ENCODE measurements at regions not wholly inside any gene's neighbourhood (a gene's known extent, or its start where the extent isn't known, plus 50 kb on each side); places are given as distances from the start of the nearest gene placed in this dataset.

DNA sequence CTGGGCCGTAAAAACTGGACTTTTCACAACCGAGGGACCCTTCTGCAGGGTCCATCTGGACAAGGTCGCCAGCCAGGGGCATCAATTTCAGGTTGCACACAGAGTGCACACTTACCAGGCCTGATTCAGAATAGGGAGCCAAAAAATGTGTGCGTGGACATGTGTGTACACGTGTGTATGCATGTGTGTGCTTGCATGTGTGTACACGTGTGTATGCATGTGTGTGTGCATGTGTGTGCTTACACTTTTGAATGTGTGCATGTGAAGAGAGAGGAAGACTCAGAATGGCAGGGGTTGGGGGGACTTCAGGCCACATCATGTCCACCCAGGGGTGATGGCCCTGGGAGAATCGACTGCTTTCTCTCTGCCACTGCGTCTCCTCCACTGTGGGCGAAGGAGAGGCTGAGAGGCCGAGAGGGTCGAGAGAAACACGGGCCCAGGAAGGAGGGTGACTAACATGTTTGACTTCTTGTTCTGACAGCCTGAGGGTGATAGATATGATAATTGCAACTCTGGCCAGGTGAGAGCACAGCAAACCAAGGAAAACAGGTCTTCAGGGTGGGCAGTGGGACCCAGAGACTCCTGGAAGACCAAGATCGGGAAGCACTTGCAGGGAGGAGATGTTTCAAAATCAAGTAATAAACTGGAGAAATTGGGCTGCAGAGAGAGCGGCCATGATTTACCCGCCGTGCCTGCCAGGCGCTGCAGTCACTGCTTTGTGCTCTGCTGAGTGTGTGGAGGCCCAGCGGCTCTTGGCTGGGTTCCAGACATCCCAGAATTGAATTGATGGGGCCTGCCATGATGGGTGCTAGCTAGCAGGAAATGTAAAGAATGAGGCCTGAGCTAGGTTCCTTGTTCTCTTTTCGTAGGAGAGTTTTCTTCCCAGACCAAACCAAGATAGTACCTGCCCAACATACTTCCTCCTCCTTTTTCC lies 310.8 kb downstream of the QKI start:
- ATAC-seq (ENCODE audit: low read depth), result no peak
- Histone ChIP-seq H3K4me2 (ENCODE audit: low read depth, low read length) (no peak overlapping the region), H3K36me3 (ENCODE audit: control insufficient read depth, insufficient read depth, low read length) (no peaks in the 10 kb centered on the region), H3K9me3 (ENCODE audit: control insufficient read depth, insufficient read depth, low read length) (no peaks in the 10 kb centered on the region), H3K4me1 (ENCODE audit: control insufficient read depth, insufficient read depth, low read length) (no peaks in the 10 kb centered on the region), H2BK5ac (ENCODE audit: low read depth, low read length, poor library complexity, severe bottlenecking) (no peak overlapping the region), H4K91ac (ENCODE audit: insufficient read depth, low read depth, low read length) (no peak overlapping the region), H3K18ac (ENCODE audit: low read depth, low read length) (no peak overlapping the region), H3K4me3 (ENCODE audit: insufficient read depth, low read depth, low read length) (no peak overlapping the region), H2AK5ac (ENCODE audit: low read depth, low read length) (no peak overlapping the region; the same call in 1 of the 2 replicates), H3K27me3 (ENCODE audit: control insufficient read depth, insufficient read depth, low read length) (peaks cover 3% of the 10 kb centered on the region; the same call in 1 of the 2 replicates), H3K23ac (ENCODE audit: low read depth, low read length) (no peak overlapping the region), H4K5ac (ENCODE audit: low read depth, low read length) (no peak overlapping the region), H2BK20ac (ENCODE audit: low read depth, low read length) (no peak overlapping the region), H2AK9ac (replicated peaks; ENCODE audit: low read depth, low read length, poor library complexity) (no peak overlapping the region), H3K79me1 (ENCODE audit: low read depth in 1 of 2, low read length in 2 of 2) (no peaks in the 10 kb centered on the region), H4K8ac (ENCODE audit: low read depth in 2 of 2, low read length in 2 of 2) (no peak overlapping the region), H3K56ac (ENCODE audit: extremely low read depth, insufficient read depth, low read length) (no peak overlapping the region), H3K27ac (ENCODE audit: insufficient read depth, low read length) (no peak overlapping the region), H3K14ac (replicated peaks; ENCODE audit: low read depth, low read length) (no peak overlapping the region), H2BK15ac (ENCODE audit: low read depth, low read length) (no peak overlapping the region), H4K20me1 (ENCODE audit: insufficient read depth, low read length) (no peaks in the 10 kb centered on the region), H2BK120ac (ENCODE audit: low read depth, low read length) (no peak overlapping the region), H2AFZ (replicated peaks; ENCODE audit: low read length, poor library complexity) (peak overlapping the region; percentile 27), H3K9ac (ENCODE audit: low read depth, low read length) (no peak overlapping the region), H3K4ac (ENCODE audit: low read depth, low read length) (no peak overlapping the region), H3K9me1 (ENCODE audit: insufficient read depth, low read length) (no peaks in the 10 kb centered on the region)
- dilution Hi-C loops (cut with HindIII; ENCODE audit: low sequenced_read_pairs, unreplicated experiment), result no loop called here
- POLR2A ChIA-PET (ENCODE audit: unreplicated experiment), result no interaction called here
- WGBS, 2 experiments (ENCODE audit: extremely low coverage in 2 of 2, insufficient read length in 1 of 2), result 74% methylated on average over 6 of the region's 19 CpGs; no CpG with 5 or more reads in 1 of the 2 experiments
- intact Hi-C loops (cut with micrococcal nuclease), result no loop called here
- BruUV-seq (replicated peaks), result no TSS peak
- DNase-seq, result no peak
- no peak for TF ChIP-seq MXI1 (IDR thresholded peaks at IDR 0.05; ENCODE audit: borderline replicate concordance, low read depth, low read length)
- no peak for TF ChIP-seq FOS (IDR thresholded peaks at IDR 0.05; ENCODE audit: low read depth, low read length)
- TF ChIP-seq, protein P1, sequence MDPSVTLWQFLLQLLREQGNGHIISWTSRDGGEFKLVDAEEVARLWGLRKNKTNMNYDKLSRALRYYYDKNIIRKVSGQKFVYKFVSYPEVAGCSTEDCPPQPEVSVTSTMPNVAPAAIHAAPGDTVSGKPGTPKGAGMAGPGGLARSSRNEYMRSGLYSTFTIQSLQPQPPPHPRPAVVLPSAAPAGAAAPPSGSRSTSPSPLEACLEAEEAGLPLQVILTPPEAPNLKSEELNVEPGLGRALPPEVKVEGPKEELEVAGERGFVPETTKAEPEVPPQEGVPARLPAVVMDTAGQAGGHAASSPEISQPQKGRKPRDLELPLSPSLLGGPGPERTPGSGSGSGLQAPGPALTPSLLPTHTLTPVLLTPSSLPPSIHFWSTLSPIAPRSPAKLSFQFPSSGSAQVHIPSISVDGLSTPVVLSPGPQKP (IDR thresholded peaks at IDR 0.05; ENCODE audit: borderline replicate concordance, low read depth, low read length), result no peak
- TF ChIP-seq CHD1 (IDR thresholded peaks at IDR 0.05; ENCODE audit: low read depth, low read length), result no peak
- TF ChIP-seq, protein P2, sequence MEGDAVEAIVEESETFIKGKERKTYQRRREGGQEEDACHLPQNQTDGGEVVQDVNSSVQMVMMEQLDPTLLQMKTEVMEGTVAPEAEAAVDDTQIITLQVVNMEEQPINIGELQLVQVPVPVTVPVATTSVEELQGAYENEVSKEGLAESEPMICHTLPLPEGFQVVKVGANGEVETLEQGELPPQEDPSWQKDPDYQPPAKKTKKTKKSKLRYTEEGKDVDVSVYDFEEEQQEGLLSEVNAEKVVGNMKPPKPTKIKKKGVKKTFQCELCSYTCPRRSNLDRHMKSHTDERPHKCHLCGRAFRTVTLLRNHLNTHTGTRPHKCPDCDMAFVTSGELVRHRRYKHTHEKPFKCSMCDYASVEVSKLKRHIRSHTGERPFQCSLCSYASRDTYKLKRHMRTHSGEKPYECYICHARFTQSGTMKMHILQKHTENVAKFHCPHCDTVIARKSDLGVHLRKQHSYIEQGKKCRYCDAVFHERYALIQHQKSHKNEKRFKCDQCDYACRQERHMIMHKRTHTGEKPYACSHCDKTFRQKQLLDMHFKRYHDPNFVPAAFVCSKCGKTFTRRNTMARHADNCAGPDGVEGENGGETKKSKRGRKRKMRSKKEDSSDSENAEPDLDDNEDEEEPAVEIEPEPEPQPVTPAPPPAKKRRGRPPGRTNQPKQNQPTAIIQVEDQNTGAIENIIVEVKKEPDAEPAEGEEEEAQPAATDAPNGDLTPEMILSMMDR (conservative IDR thresholded peaks at IDR 0.05; ENCODE audit: low read depth, low read length), result no peak
- TF ChIP-seq MAFK (IDR thresholded peaks at IDR 0.05; ENCODE audit: low read depth, low read length), result no peak
- CTCF ChIA-PET, result interaction anchor here (0.7 kb wide), 1 partner anchor 14 kb away, joined by 3 read pairs; no protein-coding TSS in a partner anchor
- in situ Hi-C loops (cut with MboI; ENCODE audit: low sequenced_read_pairs), result no loop called here

Measured in IMR-90 (cell line).